ENCODE measurements at regions not wholly inside any gene's neighbourhood (a gene's known extent, or its start where the extent isn't known, plus 50 kb on each side); places are given as distances from the start of the nearest gene placed in this dataset.
A peak's percentile ranks its signal among the peaks of the same experiment; 100 is the strongest.

- Mint-ChIP-seq H3K27ac (ENCODE audit: unreplicated experiment) (no peak overlapping the region), H3K4me1 (ENCODE audit: unreplicated experiment) (peaks cover 33% of the 10 kb centered on the region), H3K9me3 (ENCODE audit: unreplicated experiment) (peaks cover 3% of the 10 kb centered on the region), H3K36me3 (ENCODE audit: unreplicated experiment) (peaks cover 2% of the 10 kb centered on the region), H3K4me3 (ENCODE audit: unreplicated experiment) (no peak overlapping the region), H3K27me3 (ENCODE audit: unreplicated experiment) (peaks cover 5% of the 10 kb centered on the region)
- DNase-seq (ENCODE audit: extremely low spot score, unreplicated experiment): no peak
- TF ChIP-seq CTCF (IDR thresholded peaks at IDR 0.05): no peak
Measured at GRCh38 chr6:14284969-14285590, 167.5 kb downstream of the CD83 start.

GRCh38 chr6:14286144-14286543 lies 168.6 kb downstream of the CD83 start:
- no peak for TF ChIP-seq CTCF (IDR thresholded peaks at IDR 0.05)
- Mint-ChIP-seq H3K4me3 (ENCODE audit: unreplicated experiment) (no peak overlapping the region), H3K36me3 (ENCODE audit: unreplicated experiment) (peaks cover 2% of the 10 kb centered on the region), H3K4me1 (ENCODE audit: unreplicated experiment) (peaks cover 33% of the 10 kb centered on the region), H3K27ac (ENCODE audit: unreplicated experiment) (peak overlapping the region; percentile 77), H3K27me3 (ENCODE audit: unreplicated experiment) (peaks cover 10% of the 10 kb centered on the region), H3K9me3 (ENCODE audit: unreplicated experiment) (no peaks in the 10 kb centered on the region)
- no peak for DNase-seq (ENCODE audit: extremely low spot score, unreplicated experiment)

DNA sequence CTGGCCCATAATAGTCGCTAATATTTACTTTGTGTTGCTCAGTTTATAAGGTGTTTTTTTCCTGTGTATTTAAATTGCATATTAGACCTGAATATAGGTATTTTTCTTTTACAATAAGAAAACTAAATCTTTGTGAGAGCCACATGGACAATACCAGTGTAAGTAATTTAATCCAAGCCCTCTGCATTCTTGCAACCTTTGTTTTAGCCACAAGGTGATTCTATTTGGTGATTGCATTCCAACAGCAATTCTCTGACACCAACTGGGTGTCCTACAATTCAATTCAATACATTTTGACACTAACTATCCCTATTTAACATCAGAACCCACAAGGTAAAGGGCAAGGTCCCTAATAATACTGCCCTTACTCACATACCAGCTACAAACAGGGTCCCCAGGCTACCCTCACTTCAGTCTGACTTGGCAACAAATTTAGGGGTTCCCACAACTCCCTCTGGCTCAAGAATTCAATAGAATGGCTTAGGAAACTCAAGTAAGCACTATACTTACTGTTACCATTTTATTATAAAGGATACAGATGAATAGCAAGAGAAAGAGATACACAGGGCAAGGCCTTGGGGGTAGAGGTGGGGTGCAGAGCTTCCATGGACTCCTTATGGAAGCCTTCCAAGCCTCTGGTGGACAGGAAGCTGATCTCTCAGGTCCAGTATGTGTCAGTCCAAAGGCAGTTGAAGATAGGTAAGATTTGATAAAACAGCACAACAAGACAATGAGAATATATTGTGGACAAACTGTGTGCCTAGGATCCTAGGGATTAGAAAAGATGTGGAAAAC lies 169.3 kb downstream of the CD83 start:
- H3K27ac Mint-ChIP-seq (ENCODE audit: unreplicated experiment): peak overlapping the region; percentile 77
- peaks cover 33% of the 10 kb centered on the region for H3K4me1 Mint-ChIP-seq (ENCODE audit: unreplicated experiment)
- TF ChIP-seq CTCF (IDR thresholded peaks at IDR 0.05): no peak
- DNase-seq (ENCODE audit: extremely low spot score, unreplicated experiment): no peak
- H3K4me3 Mint-ChIP-seq (ENCODE audit: unreplicated experiment): no peak overlapping the region
- peaks cover 8% of the 10 kb centered on the region for H3K27me3 Mint-ChIP-seq (ENCODE audit: unreplicated experiment)
- H3K36me3 Mint-ChIP-seq (ENCODE audit: unreplicated experiment): peaks cover 2% of the 10 kb centered on the region
- no peaks in the 10 kb centered on the region for H3K9me3 Mint-ChIP-seq (ENCODE audit: unreplicated experiment)

- DNase-seq (ENCODE audit: extremely low spot score, unreplicated experiment): no peak
- no peak for TF ChIP-seq CTCF (IDR thresholded peaks at IDR 0.05)
- peaks cover 11% of the 10 kb centered on the region for H3K27me3 Mint-ChIP-seq (ENCODE audit: unreplicated experiment)
- H3K9me3 Mint-ChIP-seq (ENCODE audit: unreplicated experiment): no peaks in the 10 kb centered on the region
- no peak overlapping the region for H3K27ac Mint-ChIP-seq (ENCODE audit: unreplicated experiment)
- peaks cover 2% of the 10 kb centered on the region for H3K36me3 Mint-ChIP-seq (ENCODE audit: unreplicated experiment)
- H3K4me1 Mint-ChIP-seq (ENCODE audit: unreplicated experiment): peaks cover 33% of the 10 kb centered on the region
- no peak overlapping the region for H3K4me3 Mint-ChIP-seq (ENCODE audit: unreplicated experiment)
Measured at GRCh38 chr6:14287707-14288106, 170.1 kb downstream of the CD83 start.

- Mint-ChIP-seq H3K27ac (ENCODE audit: unreplicated experiment) (no peak overlapping the region), H3K9me3 (ENCODE audit: unreplicated experiment) (no peaks in the 10 kb centered on the region), H3K4me1 (ENCODE audit: unreplicated experiment) (peaks cover 33% of the 10 kb centered on the region), H3K36me3 (ENCODE audit: unreplicated experiment) (peaks cover 2% of the 10 kb centered on the region), H3K4me3 (ENCODE audit: unreplicated experiment) (no peak overlapping the region), H3K27me3 (ENCODE audit: unreplicated experiment) (peaks cover 9% of the 10 kb centered on the region)
- DNase-seq (ENCODE audit: extremely low spot score, unreplicated experiment): no peak
- TF ChIP-seq CTCF (IDR thresholded peaks at IDR 0.05): no peak
Measured at GRCh38 chr6:14288910-14289309, 171.3 kb downstream of the CD83 start.

Measured in osteocyte (in vitro differentiated cells).